K562 (cell line): ENCODE measurements at regions not wholly inside any gene's neighbourhood (a gene's known extent, or its start where the extent isn't known, plus 50 kb on each side); places are given as distances from the start of the nearest gene placed in this dataset.
A peak's percentile ranks its signal among the peaks of the same experiment; 100 is the strongest.

Experiments
- GTF2F1 ChIP-seq: IDR thresholded peaks from 2 replicates; pipeline ENCODE4 v1.6.1; 2011; ENCODE audit warnings: low read depth, low read length, improper control_type of control experiment
- KLF6 ChIP-seq: fragments of 250-450 bp; sonication (Bioruptor Pico); IDR thresholded peaks from 2 replicates; pipeline ENCODE4 v1.4.0; 2020; ENCODE audit warnings: mild to moderate bottlenecking, moderate library complexity, borderline replicate concordance
- PATZ1 ChIP-seq: fragments of 250-450 bp; sonication (Bioruptor Pico); IDR thresholded peaks from 2 replicates; pipeline ENCODE4 v1.5.0; 2020; ENCODE audit warnings: mild to moderate bottlenecking, borderline replicate concordance
- PHB2 ChIP-seq: fragments of 450-650 bp; IDR thresholded peaks from 2 replicates; pipeline ENCODE4 v1.6.1; 2017; ENCODE audit warnings: low read depth
- POLR2A ChIP-seq: fragments of 450-650 bp; conservative IDR thresholded peaks from 2 replicates; pipeline ENCODE4 v1.6.1; 2016
- RAD21 ChIP-seq, 2 experiments: fragments of 250-450 bp in 1 of 2; fragments of 450-650 bp in 1 of 2; sonication (Bioruptor Pico) in 1 of 2; formaldehyde crosslinking in 1 of 2; IDR thresholded peaks in 1 of 2; conservative IDR thresholded peaks in 1 of 2; 2 replicates each; pipeline versions ENCODE4 v1.4.0 to v1.8.0; 2020 to 2022; ENCODE audit warnings: mild to moderate bottlenecking in 2 of 2, moderate library complexity in 1 of 2
- RBM22 ChIP-seq: fragments of 200-400 bp; formaldehyde crosslinking; IDR thresholded peaks from 2 replicates; pipeline ENCODE4 v1.6.1; 2018; ENCODE audit warnings: low read length, low read depth; ENCODE audit not compliant: poor library complexity, severe bottlenecking
- TRIM24 ChIP-seq, 2 experiments: fragments of 450-650 bp; IDR thresholded peaks; 2 replicates each; pipeline ENCODE4 v1.6.1; 2016
- ZFP36 ChIP-seq: fragments of 150-350 bp; IDR thresholded peaks from 2 replicates; pipeline ENCODE4 v1.6.1; 2018; ENCODE audit warnings: low read length, low read depth; ENCODE audit not compliant: partially characterized antibody
- ZNF318 ChIP-seq, 2 experiments: fragments of 450-650 bp; IDR thresholded peaks; 2 replicates each; pipeline ENCODE4 v1.6.1; 2016; ENCODE audit warnings: mild to moderate bottlenecking in 2 of 2, borderline replicate concordance in 1 of 2, low read depth in 1 of 2, moderate library complexity in 1 of 2
- TF ChIP-seq, protein P1 (sequence below): sonication (generic); formaldehyde crosslinking; IDR thresholded peaks from 2 replicates; pipeline ENCODE4 v1.4.0; 2020; ENCODE audit warnings: mild to moderate bottlenecking, missing genetic modification reagents

DNA sequence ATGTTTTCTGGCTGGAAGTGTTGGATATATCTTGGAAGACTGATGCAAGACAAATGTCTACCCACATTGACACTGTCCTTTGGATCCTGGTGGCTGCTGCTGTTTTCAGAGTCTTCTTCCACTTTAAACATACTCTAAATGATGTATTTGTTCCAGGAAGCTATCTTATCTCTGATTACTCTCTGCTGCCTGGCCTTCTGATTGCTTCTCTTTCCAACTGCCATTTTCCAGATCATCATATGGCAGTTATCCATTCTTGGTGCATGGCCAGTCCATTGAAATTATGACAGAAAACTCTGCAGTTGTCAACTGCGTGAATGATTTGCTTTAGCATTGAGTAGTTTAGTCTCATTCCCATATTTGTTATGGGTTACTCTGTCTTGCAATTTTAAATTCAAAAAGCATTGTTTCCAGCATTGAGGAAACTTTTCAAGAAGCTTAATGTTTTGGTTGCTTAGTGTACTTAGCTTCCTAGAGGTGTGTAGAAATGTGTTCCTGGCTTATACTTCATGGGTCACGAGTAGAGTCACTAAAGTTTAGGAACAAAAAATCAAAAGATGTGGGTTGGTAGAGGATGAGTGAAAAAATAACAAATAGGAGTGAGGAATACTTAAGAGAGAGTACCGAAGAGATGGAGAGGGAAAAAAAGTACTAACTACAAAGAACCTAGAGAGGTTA lies 268.3 kb upstream of the MTPN start (continued):
- TF ChIP-seq ZNF318 (IDR thresholded peaks at IDR 0.05; ENCODE audit: borderline replicate concordance in 1 of 2, low read depth in 1 of 2) = no peak
- TF ChIP-seq, protein P1, sequence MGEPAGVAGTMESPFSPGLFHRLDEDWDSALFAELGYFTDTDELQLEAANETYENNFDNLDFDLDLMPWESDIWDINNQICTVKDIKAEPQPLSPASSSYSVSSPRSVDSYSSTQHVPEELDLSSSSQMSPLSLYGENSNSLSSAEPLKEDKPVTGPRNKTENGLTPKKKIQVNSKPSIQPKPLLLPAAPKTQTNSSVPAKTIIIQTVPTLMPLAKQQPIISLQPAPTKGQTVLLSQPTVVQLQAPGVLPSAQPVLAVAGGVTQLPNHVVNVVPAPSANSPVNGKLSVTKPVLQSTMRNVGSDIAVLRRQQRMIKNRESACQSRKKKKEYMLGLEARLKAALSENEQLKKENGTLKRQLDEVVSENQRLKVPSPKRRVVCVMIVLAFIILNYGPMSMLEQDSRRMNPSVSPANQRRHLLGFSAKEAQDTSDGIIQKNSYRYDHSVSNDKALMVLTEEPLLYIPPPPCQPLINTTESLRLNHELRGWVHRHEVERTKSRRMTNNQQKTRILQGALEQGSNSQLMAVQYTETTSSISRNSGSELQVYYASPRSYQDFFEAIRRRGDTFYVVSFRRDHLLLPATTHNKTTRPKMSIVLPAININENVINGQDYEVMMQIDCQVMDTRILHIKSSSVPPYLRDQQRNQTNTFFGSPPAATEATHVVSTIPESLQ (CRISPR knock-in tag) = no peak
- no peak for TF ChIP-seq RBM22
- 0 out of 2 replicates have a peak, but pooled peaks have one; percentile 24 for TF ChIP-seq PHB2
- TF ChIP-seq KLF6 (CRISPR knock-in tag) = peak; percentile 43; the same call in 1 of the 2 replicates
- no peak for TF ChIP-seq ZFP36
- TF ChIP-seq RAD21 (CRISPR knock-in tag; conservative IDR thresholded peaks at IDR 0.05 in 1 of 2, IDR thresholded peaks at IDR 0.05 in 1 of 2) = no peak; a peak in 1 of 4 replicates
- TF ChIP-seq GTF2F1 = no peak
- TF ChIP-seq PATZ1 (CRISPR knock-in tag) = no peak
- TF ChIP-seq TRIM24 (IDR thresholded peaks at IDR 0.05) = peak; percentile 69 to 80; a peak in 3 of 4 replicates
- no peak for TF ChIP-seq POLR2A
